H9 (cell line): ENCODE measurements at regions not wholly inside any gene's neighbourhood (a gene's known extent, or its start where the extent isn't known, plus 50 kb on each side); places are given as distances from the start of the nearest gene placed in this dataset.

Source experiments
- DNase-seq: peaks from one replicate; pipeline ENCODE4 v3.0.0-alpha.2; 2017
- H2AFZ ChIP-seq: one replicate; pipeline ENCODE4 v1.6.1; 2013; ENCODE audit warnings: mild to moderate bottlenecking, low read length, control low read depth, moderate library complexity
- H2AK5ac ChIP-seq: 2 replicates; pipeline ENCODE4 v1.6.1; 2013; ENCODE audit warnings: low read length, control low read depth, mixed read lengths; ENCODE audit not compliant: insufficient read length
- H2BK120ac ChIP-seq: one replicate; pipeline ENCODE4 v1.6.1; 2013; ENCODE audit warnings: low read depth, mild to moderate bottlenecking, low read length, control low read depth, inconsistent platforms; ENCODE audit not compliant: poor library complexity, severe bottlenecking
- H2BK12ac ChIP-seq: 2 replicates; pipeline ENCODE4 v1.6.1; 2013; ENCODE audit warnings: low read length, control low read depth, mixed read lengths, low read depth; ENCODE audit not compliant: insufficient read length
- H2BK15ac ChIP-seq: 2 replicates; pipeline ENCODE4 v1.6.1; 2013; ENCODE audit warnings: low read depth, low read length, control low read depth
- H2BK20ac ChIP-seq: one replicate; pipeline ENCODE4 v1.6.1; 2013; ENCODE audit warnings: low read depth, mild to moderate bottlenecking, low read length, control low read depth, inconsistent platforms; ENCODE audit not compliant: poor library complexity, severe bottlenecking
- H2BK5ac ChIP-seq: 2 replicates; pipeline ENCODE4 v1.6.1; 2013; ENCODE audit warnings: low read length, control low read depth, mixed read lengths; ENCODE audit not compliant: insufficient read length
- H3K14ac ChIP-seq: 2 replicates; pipeline ENCODE4 v1.6.1; 2013; ENCODE audit warnings: low read length, control low read depth; ENCODE audit not compliant: insufficient read depth
- H3K18ac ChIP-seq: 2 replicates; pipeline ENCODE4 v1.6.1; 2013; ENCODE audit warnings: low read depth, mild to moderate bottlenecking, mixed read lengths, low read length, control low read depth; ENCODE audit not compliant: insufficient read length
- H3K23ac ChIP-seq: 2 replicates; pipeline ENCODE4 v1.6.1; 2013; ENCODE audit warnings: low read length, control low read depth, mixed read lengths, low read depth; ENCODE audit not compliant: insufficient read length
- H3K23me2 ChIP-seq: 2 replicates; pipeline ENCODE4 v1.6.1; 2013; ENCODE audit warnings: low read depth, mild to moderate bottlenecking, mixed read lengths, low read length, control low read depth; ENCODE audit not compliant: insufficient read length, poor library complexity, severe bottlenecking
- H3K27ac ChIP-seq: 2 replicates; pipeline ENCODE4 v1.5.1; 2013; ENCODE audit warnings: low read length, control low read depth, mixed read lengths, low read depth; ENCODE audit not compliant: insufficient read length
- H3K27me3 ChIP-seq: 2 replicates; pipeline ENCODE4 v1.6.1; 2013; ENCODE audit warnings: low read length, control low read depth, inconsistent platforms; ENCODE audit not compliant: insufficient read depth
- H3K4ac ChIP-seq: 2 replicates; pipeline ENCODE4 v1.6.1; 2013; ENCODE audit warnings: low read depth, mild to moderate bottlenecking, control low read depth, inconsistent platforms, low read length, moderate library complexity
- H3K4me1 ChIP-seq: 2 replicates; pipeline ENCODE4 v1.6.1; 2013; ENCODE audit warnings: low read length, control low read depth, inconsistent platforms; ENCODE audit not compliant: insufficient read depth
- H3K4me2 ChIP-seq: 2 replicates; pipeline ENCODE4 v1.6.1; 2013; ENCODE audit warnings: low read length, control low read depth, mixed read lengths; ENCODE audit not compliant: insufficient read length, insufficient read depth
- H3K56ac ChIP-seq: 2 replicates; pipeline ENCODE4 v1.6.1; 2013; ENCODE audit warnings: low read depth, mild to moderate bottlenecking, mixed read lengths, low read length, control low read depth; ENCODE audit not compliant: insufficient read length
- H3K79me1 ChIP-seq: 2 replicates; pipeline ENCODE4 v1.6.1; 2013; ENCODE audit warnings: low read depth, mild to moderate bottlenecking, moderate library complexity, low read length, control low read depth, inconsistent platforms; ENCODE audit not compliant: insufficient read depth, poor library complexity, severe bottlenecking
- H3K79me2 ChIP-seq: 2 replicates; pipeline ENCODE4 v1.6.1; 2013; ENCODE audit warnings: low read length, control low read depth, inconsistent platforms; ENCODE audit not compliant: insufficient read depth
- H3K9ac ChIP-seq: 2 replicates; pipeline ENCODE4 v1.6.1; 2013; ENCODE audit warnings: low read length, control low read depth, mixed read lengths; ENCODE audit not compliant: insufficient read length; ENCODE audit errors: extremely low read depth
- H3K9me3 ChIP-seq: one replicate; pipeline ENCODE4 v1.6.1; 2013; ENCODE audit warnings: low read depth, low read length, inconsistent platforms; ENCODE audit not compliant: control insufficient read depth
- H3T11ph ChIP-seq: one replicate; pipeline ENCODE4 v1.6.1; 2013; ENCODE audit warnings: mild to moderate bottlenecking, low read length, control low read depth, inconsistent platforms
- H4K20me1 ChIP-seq: one replicate; pipeline ENCODE4 v1.6.1; 2013; ENCODE audit not compliant: control insufficient read depth, insufficient read length, insufficient read depth
- H4K5ac ChIP-seq: 2 replicates; pipeline ENCODE4 v1.6.1; 2013; ENCODE audit warnings: low read depth, mild to moderate bottlenecking, mixed read lengths, low read length, control low read depth; ENCODE audit not compliant: insufficient read length
- H4K8ac ChIP-seq: replicated peaks from 2 replicates; pipeline ENCODE4 v1.6.1; 2013; ENCODE audit warnings: low read length, control low read depth, mixed read lengths, low read depth; ENCODE audit not compliant: insufficient read length
- H4K91ac ChIP-seq: 2 replicates; pipeline ENCODE4 v1.6.1; 2013; ENCODE audit warnings: low read depth, mild to moderate bottlenecking, moderate library complexity, mixed read lengths, low read length, control low read depth; ENCODE audit not compliant: insufficient read length
- H3K27ac Mint-ChIP-seq, 3 experiments: 2 replicates in 2 of 3; 3 replicates in 1 of 3; pipeline ENCODE4 v1.8.0; 2020 to 2021; ENCODE audit warnings: mixed read lengths in 3 of 3, mild to moderate bottlenecking in 1 of 3, moderate library complexity in 1 of 3
- H3K27me3 Mint-ChIP-seq: 2 replicates; pipeline ENCODE4 v1.8.0; 2021; ENCODE audit warnings: low read depth, mild to moderate bottlenecking, moderate library complexity, mixed read lengths
- H3K36me3 Mint-ChIP-seq, 3 experiments: 2 replicates in 2 of 3; 3 replicates in 1 of 3; pipeline ENCODE4 v1.8.0; 2020 to 2021; ENCODE audit warnings: low read depth in 3 of 3, mixed read lengths in 3 of 3; ENCODE audit not compliant: insufficient read depth in 1 of 3
- H3K4me1 Mint-ChIP-seq, 2 experiments: 2 replicates each; pipeline ENCODE4 v1.8.0; 2020; ENCODE audit warnings: mixed read lengths in 2 of 2
- H3K4me3 Mint-ChIP-seq, 2 experiments: 2 replicates in 1 of 2; 3 replicates in 1 of 2; pipeline ENCODE4 v1.8.0; 2020 to 2021; ENCODE audit warnings: mild to moderate bottlenecking in 2 of 2, mixed read lengths in 2 of 2, moderate library complexity in 1 of 2
- H3K9me3 Mint-ChIP-seq, 2 experiments: 2 replicates in 1 of 2; 3 replicates in 1 of 2; pipeline ENCODE4 v1.8.0; 2020; ENCODE audit warnings: mild to moderate bottlenecking in 2 of 2, mixed read lengths in 2 of 2, moderate library complexity in 1 of 2
- CTCF ChIP-seq: fragments of 200-600 bp; sonication (generic); conservative IDR thresholded peaks from 3 replicates; pipeline ENCODE4 v1.8.0; 2021; ENCODE audit warnings: antibody characterized with exemption, mild to moderate bottlenecking
- WGBS: extraction: QIAGEN DNeasy Blood & Tissue Kit; methylation state at CpG from one replicate; pipeline ENCODE4 v1.1.7; 2013; ENCODE audit warnings: missing lambda C conversion rate, low lambda C conversion rate, mixed read lengths; ENCODE audit not compliant: insufficient read length; ENCODE audit errors: extremely low coverage; 5-methylcytosine and 5-hydroxymethylcytosine counted together

GRCh38 chr9:129285979-129286772 is 108.1 kb upstream of the IER5L start:
- Mint-ChIP-seq H3K27ac (peak overlapping the region in 2 of 3 experiments; percentile 27 to 34; a peak in 4 of 7 replicates), H3K36me3 (no peaks in the 10 kb centered on the region; a peak in 1 of 7 replicates), H3K27me3 (peaks cover 2% of the 10 kb centered on the region; the same call in 1 of the 2 replicates), H3K4me1 (peaks cover 32 to 56% of the 10 kb centered on the region in 2 experiments), H3K4me3 (no peak overlapping the region), H3K9me3 (no peaks in the 10 kb centered on the region; a peak in 1 of 5 replicates)
- H3K18ac ChIP-seq = no peak overlapping the region
- H3K27ac ChIP-seq = no peak overlapping the region
- H3K4me2 ChIP-seq = no peak overlapping the region
- no peak overlapping the region for H2BK12ac ChIP-seq
- no peak overlapping the region for H3T11ph ChIP-seq
- no peak overlapping the region for H3K23ac ChIP-seq
- H2BK15ac ChIP-seq = no peak overlapping the region
- H4K5ac ChIP-seq = no peak overlapping the region
- H2BK20ac ChIP-seq = no peak overlapping the region
- no peak overlapping the region for H4K8ac ChIP-seq
- DNase-seq = no peak
- no peaks in the 10 kb centered on the region for H3K79me2 ChIP-seq
- H3K27me3 ChIP-seq = no peaks in the 10 kb centered on the region
- H4K20me1 ChIP-seq = no peaks in the 10 kb centered on the region
- no peak overlapping the region for H4K91ac ChIP-seq
- TF ChIP-seq CTCF = no peak
- H3K23me2 ChIP-seq = no peaks in the 10 kb centered on the region
- no peaks in the 10 kb centered on the region for H3K9me3 ChIP-seq
- no peaks in the 10 kb centered on the region for H3K4me1 ChIP-seq
- H2AK5ac ChIP-seq = no peak overlapping the region
- no peak overlapping the region for H3K56ac ChIP-seq
- no peak overlapping the region for H3K9ac ChIP-seq
- H3K4ac ChIP-seq = no peak overlapping the region
- no CpG with 5 or more reads among the region's 23 CpGs for WGBS
- H2BK120ac ChIP-seq = no peak overlapping the region
- no peaks in the 10 kb centered on the region for H3K79me1 ChIP-seq
- H2AFZ ChIP-seq = no peak overlapping the region
- no peak overlapping the region for H3K14ac ChIP-seq
- H2BK5ac ChIP-seq = no peak overlapping the region
